ENCODE measurements at regions not wholly inside any gene's neighbourhood (a gene's known extent, or its start where the extent isn't known, plus 50 kb on each side); places are given as distances from the start of the nearest gene placed in this dataset.
A peak's percentile ranks its signal among the peaks of the same experiment; 100 is the strongest.

GRCh38 chr3:140828585-140828984, 113.1 kb upstream of the SLC25A36 start:
- Histone ChIP-seq H3K4me1 (ENCODE audit: control insufficient read depth, insufficient read depth, low read length) (no peaks in the 10 kb centered on the region), H3K27me3 (ENCODE audit: control insufficient read depth, insufficient read depth, low read length) (peaks cover 2% of the 10 kb centered on the region), H3K27ac (ENCODE audit: low read length) (no peak overlapping the region), H3K4me3 (ENCODE audit: low read length) (no peak overlapping the region), H3K9me3 (ENCODE audit: control insufficient read depth, insufficient read depth, low read length) (no peaks in the 10 kb centered on the region), H3K36me3 (ENCODE audit: control insufficient read depth, insufficient read depth, low read length) (no peaks in the 10 kb centered on the region)
- ATAC-seq (no peak), DNase-seq (no peak)
- no peak for TF ChIP-seq CTCF (IDR thresholded peaks at IDR 0.05)
- Mint-ChIP-seq H3K27ac (no peak overlapping the region), H3K36me3 (no peaks in the 10 kb centered on the region), H3K4me3 (no peak overlapping the region), H3K27me3 (ENCODE audit: low read depth in 2 of 2) (peaks cover 5 to 7% of the 10 kb centered on the region in 2 donors), H3K9me3 (no peaks in the 10 kb centered on the region), H3K4me1 (peaks cover 0 to 5% of the 10 kb centered on the region in 2 donors)
- 90% methylated on average over 1 of the region's 1 CpG for WGBS (ENCODE audit: insufficient coverage)
- intact Hi-C loops (cut with micrococcal nuclease) = no loop called here

GRCh38 chr3:140829796-140830195, 111.8 kb upstream of the SLC25A36 start:
- Mint-ChIP-seq H3K4me3 (no peak overlapping the region), H3K27ac (no peak overlapping the region), H3K4me1 (peaks cover 0 to 5% of the 10 kb centered on the region in 2 donors), H3K27me3 (ENCODE audit: low read depth in 2 of 2) (peaks cover 10 to 15% of the 10 kb centered on the region in 2 donors), H3K36me3 (no peaks in the 10 kb centered on the region), H3K9me3 (no peaks in the 10 kb centered on the region)
- no peak for TF ChIP-seq CTCF (IDR thresholded peaks at IDR 0.05)
- no peak for ATAC-seq
- no peaks in the 10 kb centered on the region for H3K4me1 ChIP-seq (ENCODE audit: control insufficient read depth, insufficient read depth, low read length)
- H3K36me3 ChIP-seq (ENCODE audit: control insufficient read depth, insufficient read depth, low read length) = no peaks in the 10 kb centered on the region
- 100% methylated on average over 1 of the region's 1 CpG for WGBS (ENCODE audit: insufficient coverage)
- H3K4me3 ChIP-seq (ENCODE audit: low read length) = no peak overlapping the region
- H3K27me3 ChIP-seq (ENCODE audit: control insufficient read depth, insufficient read depth, low read length) = peaks cover 2% of the 10 kb centered on the region
- no peak overlapping the region for H3K27ac ChIP-seq (ENCODE audit: low read length)
- H3K9me3 ChIP-seq (ENCODE audit: control insufficient read depth, insufficient read depth, low read length) = no peaks in the 10 kb centered on the region
- no peak for DNase-seq
- intact Hi-C loops (cut with micrococcal nuclease) = no loop called here

GRCh38 chr3:140830391-140830790, 111.2 kb upstream of the SLC25A36 start:
- no peak overlapping the region for H3K4me3 ChIP-seq (ENCODE audit: low read length)
- H3K27me3 ChIP-seq (ENCODE audit: control insufficient read depth, insufficient read depth, low read length) = peaks cover 2% of the 10 kb centered on the region
- Mint-ChIP-seq H3K4me1 (peaks cover 0 to 5% of the 10 kb centered on the region in 2 donors), H3K36me3 (no peaks in the 10 kb centered on the region), H3K27me3 (ENCODE audit: low read depth in 2 of 2) (peaks cover 10 to 15% of the 10 kb centered on the region in 2 donors), H3K27ac (no peak overlapping the region), H3K9me3 (no peaks in the 10 kb centered on the region), H3K4me3 (no peak overlapping the region)
- H3K36me3 ChIP-seq (ENCODE audit: control insufficient read depth, insufficient read depth, low read length) = no peaks in the 10 kb centered on the region
- ATAC-seq (no peak), DNase-seq (no peak)
- H3K4me1 ChIP-seq (ENCODE audit: control insufficient read depth, insufficient read depth, low read length) = no peaks in the 10 kb centered on the region
- no peak for TF ChIP-seq CTCF (IDR thresholded peaks at IDR 0.05)
- no peaks in the 10 kb centered on the region for H3K9me3 ChIP-seq (ENCODE audit: control insufficient read depth, insufficient read depth, low read length)
- WGBS (ENCODE audit: insufficient coverage) = 89% methylated on average over 1 of the region's 1 CpG
- intact Hi-C loops (cut with micrococcal nuclease) = no loop called here
- no peak overlapping the region for H3K27ac ChIP-seq (ENCODE audit: low read length)

- DNase-seq (peak in 1 of 2 donors; percentile 15), ATAC-seq (no peak)
- no peak overlapping the region for H3K27ac Mint-ChIP-seq
- peaks cover 10 to 15% of the 10 kb centered on the region in 2 donors for H3K27me3 Mint-ChIP-seq (ENCODE audit: low read depth in 2 of 2)
- Histone ChIP-seq H3K27ac (ENCODE audit: low read length) (no peak overlapping the region), H3K27me3 (ENCODE audit: control insufficient read depth, insufficient read depth, low read length) (peaks cover 2% of the 10 kb centered on the region), H3K4me3 (ENCODE audit: low read length) (no peak overlapping the region), H3K4me1 (ENCODE audit: control insufficient read depth, insufficient read depth, low read length) (no peaks in the 10 kb centered on the region), H3K9me3 (ENCODE audit: control insufficient read depth, insufficient read depth, low read length) (no peaks in the 10 kb centered on the region), H3K36me3 (ENCODE audit: control insufficient read depth, insufficient read depth, low read length) (no peaks in the 10 kb centered on the region)
- intact Hi-C loops (cut with micrococcal nuclease) = no loop called here
- H3K36me3 Mint-ChIP-seq = no peaks in the 10 kb centered on the region
- no peaks in the 10 kb centered on the region for H3K9me3 Mint-ChIP-seq
- peaks cover 0 to 5% of the 10 kb centered on the region in 2 donors for H3K4me1 Mint-ChIP-seq
- TF ChIP-seq CTCF (IDR thresholded peaks at IDR 0.05) = no peak
- H3K4me3 Mint-ChIP-seq = no peak overlapping the region
- 18% methylated on average over 3 of the region's 3 CpGs for WGBS (ENCODE audit: insufficient coverage)
Measured at GRCh38 chr3:140832883-140833282, 108.8 kb upstream of the SLC25A36 start.
